OCI-LY3 (cell line): ENCODE measurements at regions not wholly inside any gene's neighbourhood (a gene's known extent, or its start where the extent isn't known, plus 50 kb on each side); places are given as distances from the start of the nearest gene placed in this dataset.

Source experiments
- EZH2phosphoT487 ChIP-seq: fragments of 200-600 bp; shearing (Covaris generic); IDR thresholded peaks from 2 replicates; pipeline ENCODE4 v1.6.1; 2018; ENCODE audit warnings: antibody characterized with exemption, mixed run types, low read depth
- TF ChIP-seq, protein P1 (sequence below): fragments of 200-600, 300-600 bp; sonication (generic); IDR thresholded peaks from 2 replicates; pipeline ENCODE4 v1.5.1; 2014; ENCODE audit warnings: antibody characterized with exemption, low read length, low read depth

DNA sequence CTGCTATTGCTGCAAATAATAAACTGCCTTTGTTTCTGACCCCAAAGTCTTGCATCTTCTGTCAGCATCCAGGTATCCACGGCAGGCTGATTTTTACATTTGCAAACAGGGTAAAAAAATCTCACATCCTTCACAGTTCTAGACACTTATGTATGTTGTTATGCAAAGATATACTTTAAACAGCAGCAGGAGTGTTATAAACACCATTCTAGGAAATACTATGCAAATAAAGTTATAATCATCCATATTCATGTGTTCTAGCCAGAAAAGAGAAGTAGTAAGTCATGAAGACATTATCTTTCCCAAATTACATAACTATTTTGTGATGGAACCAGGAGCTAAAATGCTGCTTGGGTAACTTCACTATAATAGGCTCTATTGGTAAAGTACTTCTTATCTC is 534.2 kb downstream of the LTN1 start:
- TF ChIP-seq, protein P1, sequence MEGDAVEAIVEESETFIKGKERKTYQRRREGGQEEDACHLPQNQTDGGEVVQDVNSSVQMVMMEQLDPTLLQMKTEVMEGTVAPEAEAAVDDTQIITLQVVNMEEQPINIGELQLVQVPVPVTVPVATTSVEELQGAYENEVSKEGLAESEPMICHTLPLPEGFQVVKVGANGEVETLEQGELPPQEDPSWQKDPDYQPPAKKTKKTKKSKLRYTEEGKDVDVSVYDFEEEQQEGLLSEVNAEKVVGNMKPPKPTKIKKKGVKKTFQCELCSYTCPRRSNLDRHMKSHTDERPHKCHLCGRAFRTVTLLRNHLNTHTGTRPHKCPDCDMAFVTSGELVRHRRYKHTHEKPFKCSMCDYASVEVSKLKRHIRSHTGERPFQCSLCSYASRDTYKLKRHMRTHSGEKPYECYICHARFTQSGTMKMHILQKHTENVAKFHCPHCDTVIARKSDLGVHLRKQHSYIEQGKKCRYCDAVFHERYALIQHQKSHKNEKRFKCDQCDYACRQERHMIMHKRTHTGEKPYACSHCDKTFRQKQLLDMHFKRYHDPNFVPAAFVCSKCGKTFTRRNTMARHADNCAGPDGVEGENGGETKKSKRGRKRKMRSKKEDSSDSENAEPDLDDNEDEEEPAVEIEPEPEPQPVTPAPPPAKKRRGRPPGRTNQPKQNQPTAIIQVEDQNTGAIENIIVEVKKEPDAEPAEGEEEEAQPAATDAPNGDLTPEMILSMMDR: no peak
- TF ChIP-seq EZH2phosphoT487: no peak
